ENCODE measurements at regions not wholly inside any gene's neighbourhood (a gene's known extent, or its start where the extent isn't known, plus 50 kb on each side); places are given as distances from the start of the nearest gene placed in this dataset.

DNA sequence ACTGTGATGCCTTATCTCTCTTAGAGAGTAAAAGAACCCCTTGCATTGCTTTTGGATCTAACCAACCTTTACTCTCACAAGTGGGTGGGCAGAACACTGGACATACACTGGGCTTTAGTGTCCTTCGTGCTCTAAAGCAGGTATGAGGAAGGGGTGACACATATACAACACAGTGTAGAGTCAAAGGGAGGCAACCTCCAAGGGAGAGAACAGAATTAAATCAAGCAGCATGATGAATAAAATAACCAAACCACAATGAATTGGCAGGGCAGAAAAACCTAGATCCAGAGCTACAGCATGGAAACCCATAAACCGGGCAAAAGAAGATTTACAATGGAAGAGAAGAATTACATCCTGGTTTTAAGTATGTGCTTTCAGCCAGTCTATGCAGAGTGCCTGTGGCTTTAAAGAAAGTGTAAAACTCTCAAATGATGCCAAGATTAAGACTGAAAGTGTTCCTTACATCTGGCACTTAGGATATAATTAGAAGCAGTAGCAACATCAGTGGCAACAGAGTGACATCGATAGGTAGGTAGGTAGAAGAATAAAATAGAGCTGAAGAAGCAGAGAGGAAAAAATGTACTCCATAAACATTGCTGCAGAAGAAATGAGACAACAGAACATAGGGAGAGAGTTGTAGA lies 191.7 kb upstream of the ZC3H15 start:
- TF ChIP-seq, protein P1, sequence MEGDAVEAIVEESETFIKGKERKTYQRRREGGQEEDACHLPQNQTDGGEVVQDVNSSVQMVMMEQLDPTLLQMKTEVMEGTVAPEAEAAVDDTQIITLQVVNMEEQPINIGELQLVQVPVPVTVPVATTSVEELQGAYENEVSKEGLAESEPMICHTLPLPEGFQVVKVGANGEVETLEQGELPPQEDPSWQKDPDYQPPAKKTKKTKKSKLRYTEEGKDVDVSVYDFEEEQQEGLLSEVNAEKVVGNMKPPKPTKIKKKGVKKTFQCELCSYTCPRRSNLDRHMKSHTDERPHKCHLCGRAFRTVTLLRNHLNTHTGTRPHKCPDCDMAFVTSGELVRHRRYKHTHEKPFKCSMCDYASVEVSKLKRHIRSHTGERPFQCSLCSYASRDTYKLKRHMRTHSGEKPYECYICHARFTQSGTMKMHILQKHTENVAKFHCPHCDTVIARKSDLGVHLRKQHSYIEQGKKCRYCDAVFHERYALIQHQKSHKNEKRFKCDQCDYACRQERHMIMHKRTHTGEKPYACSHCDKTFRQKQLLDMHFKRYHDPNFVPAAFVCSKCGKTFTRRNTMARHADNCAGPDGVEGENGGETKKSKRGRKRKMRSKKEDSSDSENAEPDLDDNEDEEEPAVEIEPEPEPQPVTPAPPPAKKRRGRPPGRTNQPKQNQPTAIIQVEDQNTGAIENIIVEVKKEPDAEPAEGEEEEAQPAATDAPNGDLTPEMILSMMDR (IDR thresholded peaks at IDR 0.05; ENCODE audit: low read depth, low read length, missing input control), result no peak
- no peak for TF ChIP-seq YY1 (IDR thresholded peaks at IDR 0.05)
- TF ChIP-seq, protein P2, sequence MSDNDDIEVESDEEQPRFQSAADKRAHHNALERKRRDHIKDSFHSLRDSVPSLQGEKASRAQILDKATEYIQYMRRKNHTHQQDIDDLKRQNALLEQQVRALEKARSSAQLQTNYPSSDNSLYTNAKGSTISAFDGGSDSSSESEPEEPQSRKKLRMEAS (IDR thresholded peaks at IDR 0.05), result no peak

Data from liver (tissue), 2 donors.